HUES64 (cell line): ENCODE measurements at regions not wholly inside any gene's neighbourhood (a gene's known extent, or its start where the extent isn't known, plus 50 kb on each side); places are given as distances from the start of the nearest gene placed in this dataset.

Experiments
- H3K27ac ChIP-seq: 2 replicates; pipeline ENCODE4 v1.7.0; 2013; ENCODE audit warnings: low read depth, low read length, inconsistent platforms
- H3K27me3 ChIP-seq: 2 replicates; pipeline ENCODE4 v1.6.1; 2013; ENCODE audit warnings: mild to moderate bottlenecking, low read length; ENCODE audit not compliant: insufficient read depth
- H3K36me3 ChIP-seq: 2 replicates; pipeline ENCODE4 v1.6.1; 2013; ENCODE audit warnings: mild to moderate bottlenecking, low read length; ENCODE audit not compliant: insufficient read depth
- H3K4me1 ChIP-seq: 2 replicates; pipeline ENCODE4 v1.6.1; 2013; ENCODE audit warnings: mild to moderate bottlenecking, low read length, moderate library complexity; ENCODE audit not compliant: insufficient read depth
- H3K4me3 ChIP-seq: 2 replicates; pipeline ENCODE4 v1.5.1; 2013; ENCODE audit warnings: mild to moderate bottlenecking, low read length, moderate library complexity
- H3K9ac ChIP-seq: 2 replicates; pipeline ENCODE4 v1.6.1; 2013; ENCODE audit warnings: mild to moderate bottlenecking, low read depth, low read length
- H3K9me3 ChIP-seq: 2 replicates; pipeline ENCODE4 v1.6.1; 2013; ENCODE audit warnings: low read depth, low read length; ENCODE audit not compliant: insufficient read depth
- WGBS: fragments of 150-250, 120-280 bp; methylation state at CpG from one replicate; pipeline ENCODE4 v1.1.7; 2013; ENCODE audit warnings: missing lambda C conversion rate; 5-methylcytosine and 5-hydroxymethylcytosine counted together

DNA sequence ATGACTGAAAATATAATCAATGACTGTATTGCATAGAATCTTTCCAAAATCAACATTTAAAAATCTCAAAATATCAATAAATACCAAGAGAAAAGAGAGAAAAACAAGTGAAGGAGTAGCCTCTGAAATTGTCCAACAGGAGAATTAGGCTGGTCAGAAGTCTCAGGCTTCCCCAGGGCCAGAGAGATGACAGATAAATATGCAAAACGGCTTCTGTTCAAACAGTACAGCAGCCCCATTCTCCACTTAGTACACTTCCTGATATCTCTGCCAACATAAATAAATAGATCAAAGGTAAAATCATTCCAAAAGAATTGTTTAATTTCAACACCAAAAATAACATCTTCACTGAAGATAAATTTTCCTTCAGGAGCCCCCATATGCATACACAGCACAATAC is 204.7 kb upstream of the GABRA2 start:
- Histone ChIP-seq H3K4me3 (no peak overlapping the region), H3K9me3 (no peaks in the 10 kb centered on the region), H3K27ac (no peak overlapping the region), H3K27me3 (no peaks in the 10 kb centered on the region), H3K36me3 (no peaks in the 10 kb centered on the region), H3K4me1 (no peaks in the 10 kb centered on the region), H3K9ac (no peak overlapping the region)
- 94% methylated on average over 1 of the region's 1 CpG for WGBS

DNA sequence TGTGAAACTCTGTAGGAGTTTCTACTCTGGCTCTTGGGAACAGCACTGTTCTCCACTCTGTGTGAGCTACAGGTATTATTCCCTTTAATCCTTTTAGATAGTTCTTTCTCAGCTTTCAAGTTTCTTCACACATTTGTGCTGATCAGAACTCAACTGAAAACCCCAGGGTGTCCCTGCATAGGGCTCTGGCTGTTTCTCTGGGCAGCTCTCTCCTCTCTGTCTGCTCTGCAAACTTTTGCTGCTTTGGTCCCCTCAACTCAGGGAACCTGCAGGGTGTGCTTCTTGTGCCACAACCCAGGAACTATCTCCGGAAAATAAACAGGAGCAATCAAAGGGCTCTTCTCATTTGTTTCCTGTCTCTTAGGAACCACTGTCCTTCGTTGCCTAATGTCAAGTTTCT is 196.6 kb upstream of the GABRA2 start:
- Histone ChIP-seq H3K36me3 (no peaks in the 10 kb centered on the region), H3K4me1 (0 out of 2 replicates have a peak, but pooled peaks cover 4% of the 10 kb centered on the region)
- 61% methylated on average over 2 of the region's 2 CpGs for WGBS

DNA sequence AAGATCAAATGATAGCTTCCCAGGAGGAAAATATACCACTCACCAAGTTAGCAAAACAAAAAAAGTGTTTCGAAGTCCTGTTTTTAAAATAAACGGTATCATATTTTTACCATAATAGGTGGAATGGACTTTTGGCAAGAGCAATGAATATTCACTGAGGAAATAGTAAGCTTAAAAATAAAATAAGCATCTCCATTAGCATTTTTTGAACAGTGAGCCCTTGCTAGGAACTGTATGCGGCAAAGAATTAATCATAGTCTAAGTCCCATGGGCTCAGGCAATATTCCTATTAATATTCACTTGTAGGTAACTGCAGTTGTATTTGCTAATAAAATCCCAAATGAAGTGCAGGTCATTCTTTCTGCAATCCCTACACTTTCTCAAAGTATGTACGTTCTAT is 191.7 kb upstream of the GABRA2 start:
- no peak overlapping the region for H3K27ac ChIP-seq
- no peak overlapping the region for H3K4me3 ChIP-seq
- H3K36me3 ChIP-seq: no peaks in the 10 kb centered on the region
- H3K9me3 ChIP-seq: no peaks in the 10 kb centered on the region
- H3K27me3 ChIP-seq: no peaks in the 10 kb centered on the region
- H3K4me1 ChIP-seq: 0 out of 2 replicates have a peak, but pooled peaks cover 4% of the 10 kb centered on the region
- H3K9ac ChIP-seq: no peak overlapping the region
- WGBS: 83% methylated on average over 2 of the region's 4 CpGs

More for the DNA sequence above, 196.6 kb upstream of the GABRA2 start:
- H3K27me3 ChIP-seq: no peaks in the 10 kb centered on the region
- H3K4me3 ChIP-seq: no peak overlapping the region
- H3K27ac ChIP-seq: no peak overlapping the region
- no peak overlapping the region for H3K9ac ChIP-seq
- no peaks in the 10 kb centered on the region for H3K9me3 ChIP-seq

DNA sequence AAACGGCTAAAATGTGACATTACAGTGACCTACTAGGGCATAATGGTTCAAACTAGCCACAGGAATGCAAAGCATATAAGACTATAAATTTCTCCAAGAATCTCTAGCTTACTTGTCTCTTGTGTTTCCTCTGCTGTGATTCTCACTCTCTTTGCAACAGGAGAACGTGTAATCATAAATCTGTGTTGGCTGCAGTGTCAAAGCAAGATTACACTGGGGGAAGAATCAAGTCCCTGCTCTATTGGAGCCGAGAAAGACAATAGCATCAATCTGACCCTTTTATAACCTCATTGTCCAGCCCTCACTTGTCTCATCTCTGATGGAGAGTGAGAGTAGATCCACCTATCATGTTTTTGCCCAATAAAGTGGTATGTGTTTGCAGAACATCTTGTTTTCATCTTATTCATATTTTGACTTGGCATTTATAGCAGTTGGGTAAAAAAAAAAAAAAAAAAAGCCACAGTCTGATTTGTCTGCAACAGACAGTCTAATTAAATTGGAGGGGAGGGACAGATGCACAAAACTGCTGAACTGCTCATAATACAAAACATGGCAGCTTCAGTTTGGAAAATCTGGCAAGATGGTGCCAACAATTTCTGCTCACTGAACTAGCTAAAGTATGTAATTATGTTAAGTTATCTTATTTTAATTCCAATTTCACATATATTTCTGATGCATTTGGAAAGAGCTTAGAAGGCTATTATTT is 165.0 kb upstream of the GABRA2 start:
- H3K9me3 ChIP-seq: no peaks in the 10 kb centered on the region
- WGBS: 84% methylated on average over 3 of the region's 3 CpGs
- H3K4me3 ChIP-seq: no peak overlapping the region
- H3K9ac ChIP-seq: no peak overlapping the region
- H3K27me3 ChIP-seq: no peaks in the 10 kb centered on the region
- H3K4me1 ChIP-seq: peaks cover 7% of the 10 kb centered on the region; the same call in 1 of the 2 replicates
- H3K27ac ChIP-seq: no peak overlapping the region
- no peaks in the 10 kb centered on the region for H3K36me3 ChIP-seq

DNA sequence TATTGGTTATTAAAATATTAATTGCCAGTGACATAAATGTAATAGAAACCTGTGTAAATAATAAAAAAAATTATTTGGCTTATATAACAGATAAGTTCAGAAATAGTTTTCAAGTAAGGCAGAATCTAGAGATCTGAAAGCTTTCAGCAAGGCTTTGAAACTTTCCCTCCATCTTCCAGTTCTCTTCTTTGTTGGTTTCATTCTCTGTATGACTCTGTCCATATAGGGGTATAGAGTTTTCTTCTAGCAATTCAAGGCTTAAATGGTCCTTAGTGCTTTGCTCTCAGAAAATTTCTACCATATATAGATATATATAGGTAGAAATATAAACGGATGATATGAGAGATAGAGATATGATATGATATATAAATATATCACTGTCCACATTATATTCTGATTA is 160.5 kb upstream of the GABRA2 start:
- Histone ChIP-seq H3K4me1 (no peaks in the 10 kb centered on the region), H3K9ac (no peak overlapping the region), H3K36me3 (no peaks in the 10 kb centered on the region), H3K4me3 (no peak overlapping the region), H3K9me3 (no peaks in the 10 kb centered on the region), H3K27ac (no peak overlapping the region), H3K27me3 (no peaks in the 10 kb centered on the region)
- WGBS: no CpG with 5 or more reads among the region's 1 CpG

DNA sequence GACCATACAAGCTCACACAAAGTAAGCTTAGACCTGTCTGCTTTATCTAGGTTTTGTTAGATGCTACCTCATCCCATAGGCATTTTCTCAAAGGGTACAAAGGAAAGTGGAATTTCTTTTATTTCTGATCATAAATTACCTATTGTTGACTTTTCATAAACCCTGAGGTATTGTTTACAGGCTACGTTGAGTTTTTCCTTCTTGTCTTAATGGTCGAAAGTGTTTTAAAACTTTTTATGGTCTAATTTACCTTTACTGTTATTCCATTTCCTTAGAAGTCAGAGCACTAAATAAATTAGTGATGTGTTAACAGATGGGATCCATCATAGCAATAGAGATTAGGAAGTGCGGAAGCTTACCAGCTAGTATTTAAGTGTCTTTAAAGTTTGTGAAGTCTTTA is 159.2 kb upstream of the GABRA2 start:
- Histone ChIP-seq H3K9ac (no peak overlapping the region), H3K9me3 (no peaks in the 10 kb centered on the region), H3K27ac (no peak overlapping the region), H3K27me3 (no peaks in the 10 kb centered on the region), H3K36me3 (no peaks in the 10 kb centered on the region), H3K4me1 (no peaks in the 10 kb centered on the region), H3K4me3 (no peak overlapping the region)
- WGBS: 82% methylated on average over 1 of the region's 3 CpGs

DNA sequence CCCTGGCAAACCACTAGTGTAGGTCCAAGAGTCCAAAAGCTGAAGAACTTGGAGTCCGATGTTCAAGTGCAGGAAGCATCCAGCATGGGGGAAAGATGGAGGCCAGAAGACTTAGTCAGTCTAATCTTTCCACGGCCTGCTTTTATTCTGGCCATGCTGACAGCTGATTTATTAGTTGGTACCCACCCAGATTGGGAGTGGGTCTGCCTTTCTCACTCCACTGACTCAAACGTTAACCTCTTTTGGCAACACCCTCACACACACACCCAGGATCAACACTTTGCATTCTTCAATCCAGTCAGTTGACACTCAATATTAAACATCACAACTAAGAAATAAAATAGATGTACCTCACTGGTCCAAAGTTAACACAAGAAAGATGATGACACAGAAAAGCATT is 134.8 kb upstream of the GABRA2 start:
- H3K4me3 ChIP-seq: no peak overlapping the region
- no peak overlapping the region for H3K27ac ChIP-seq
- no peaks in the 10 kb centered on the region for H3K36me3 ChIP-seq
- no peaks in the 10 kb centered on the region for H3K27me3 ChIP-seq
- WGBS: 87% methylated on average over 3 of the region's 3 CpGs
- no peaks in the 10 kb centered on the region for H3K4me1 ChIP-seq
- H3K9ac ChIP-seq: no peak overlapping the region
- no peaks in the 10 kb centered on the region for H3K9me3 ChIP-seq

DNA sequence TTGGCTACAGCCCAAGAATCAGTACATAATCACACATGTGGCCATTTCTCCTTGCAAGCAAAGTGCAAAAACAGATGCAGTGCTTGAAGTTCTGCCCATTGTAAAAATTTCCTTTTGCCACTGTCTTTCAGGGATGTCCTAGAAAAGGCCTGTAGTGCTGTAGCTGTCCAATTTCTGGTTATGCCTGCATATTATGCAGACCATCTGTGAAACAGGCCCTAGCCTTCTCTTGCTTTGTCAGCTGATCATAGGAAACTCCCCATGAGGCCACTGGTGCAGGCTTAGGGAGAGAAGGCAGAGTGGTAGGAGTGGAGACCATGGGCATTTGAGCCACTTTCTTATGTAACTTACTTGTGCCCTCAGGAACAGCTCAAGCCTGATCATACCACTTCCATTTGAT is 130.4 kb upstream of the GABRA2 start:
- no peaks in the 10 kb centered on the region for H3K27me3 ChIP-seq
- H3K4me1 ChIP-seq: no peaks in the 10 kb centered on the region
- no peaks in the 10 kb centered on the region for H3K9me3 ChIP-seq
- H3K36me3 ChIP-seq: no peaks in the 10 kb centered on the region
- H3K27ac ChIP-seq: no peak overlapping the region
- no peak overlapping the region for H3K4me3 ChIP-seq
- H3K9ac ChIP-seq: no peak overlapping the region

DNA sequence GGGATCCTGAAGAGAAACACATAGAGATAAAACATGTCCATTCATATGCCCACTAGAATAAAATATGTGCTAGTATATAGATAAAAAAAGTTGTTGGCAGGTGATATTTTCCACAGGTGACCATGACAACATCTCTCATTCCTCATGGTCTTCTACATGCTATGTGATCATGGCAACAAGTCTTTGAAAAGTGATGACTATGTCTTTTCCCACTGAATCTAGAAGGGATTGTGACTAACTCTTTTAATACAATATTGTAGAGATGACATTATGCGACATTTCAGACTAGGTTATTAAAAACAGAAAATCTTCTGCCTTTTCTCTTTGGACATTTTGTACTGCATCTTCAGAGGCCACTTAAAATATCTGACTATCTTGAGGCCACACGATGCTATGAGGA is 126.0 kb upstream of the GABRA2 start:
- 92% methylated on average over 2 of the region's 2 CpGs for WGBS
- H3K27me3 ChIP-seq: no peaks in the 10 kb centered on the region
- no peaks in the 10 kb centered on the region for H3K36me3 ChIP-seq
- no peaks in the 10 kb centered on the region for H3K4me1 ChIP-seq
- H3K4me3 ChIP-seq: no peak overlapping the region
- no peak overlapping the region for H3K27ac ChIP-seq
- no peak overlapping the region for H3K9ac ChIP-seq
- H3K9me3 ChIP-seq: no peaks in the 10 kb centered on the region

DNA sequence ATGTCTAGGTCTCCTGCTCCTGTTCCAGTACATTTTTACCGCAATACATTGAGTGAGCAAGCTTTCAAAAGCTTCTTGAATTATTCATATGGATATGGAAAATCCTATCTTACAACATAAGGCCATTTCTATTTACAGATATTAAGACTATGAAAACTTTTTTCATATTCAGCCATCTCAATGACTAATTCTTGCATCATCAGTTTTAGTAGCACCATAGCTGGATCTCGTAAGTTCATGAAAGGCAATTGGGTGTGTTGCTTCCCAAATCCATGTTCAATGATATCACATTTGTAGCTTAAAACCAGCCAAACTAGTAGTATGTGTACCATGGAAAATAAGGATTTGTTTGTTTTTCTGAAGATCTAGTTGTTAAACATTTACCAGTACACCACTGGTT is 118.3 kb upstream of the GABRA2 start:
- Histone ChIP-seq H3K9me3 (no peaks in the 10 kb centered on the region), H3K9ac (no peak overlapping the region), H3K36me3 (no peaks in the 10 kb centered on the region), H3K27me3 (no peaks in the 10 kb centered on the region), H3K27ac (no peak overlapping the region), H3K4me1 (no peaks in the 10 kb centered on the region), H3K4me3 (no peak overlapping the region)
- 100% methylated on average over 2 of the region's 2 CpGs for WGBS

DNA sequence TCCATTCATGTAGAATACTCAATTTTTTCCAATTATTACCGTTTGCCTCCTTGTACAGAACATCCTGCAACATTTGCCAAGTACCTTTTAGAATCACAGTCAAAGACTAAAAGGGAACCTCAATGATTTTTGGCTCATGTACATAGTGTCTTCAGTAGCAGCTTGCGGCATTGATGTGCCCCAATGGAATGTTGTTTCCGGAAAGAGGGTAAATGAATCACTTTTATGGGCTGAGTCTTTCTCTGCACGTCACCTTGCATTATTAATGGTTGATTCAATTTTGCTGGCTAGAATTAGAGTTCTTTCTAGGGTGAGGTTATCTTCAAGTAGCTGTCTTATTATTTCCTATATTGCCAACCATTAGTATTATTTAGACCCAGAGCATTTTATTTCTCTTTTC is 116.9 kb upstream of the GABRA2 start:
- Histone ChIP-seq H3K27ac (no peak overlapping the region), H3K9ac (no peak overlapping the region), H3K4me3 (no peak overlapping the region), H3K36me3 (no peaks in the 10 kb centered on the region), H3K4me1 (no peaks in the 10 kb centered on the region), H3K9me3 (no peaks in the 10 kb centered on the region), H3K27me3 (no peaks in the 10 kb centered on the region)
- WGBS: 96% methylated on average over 4 of the region's 4 CpGs

DNA sequence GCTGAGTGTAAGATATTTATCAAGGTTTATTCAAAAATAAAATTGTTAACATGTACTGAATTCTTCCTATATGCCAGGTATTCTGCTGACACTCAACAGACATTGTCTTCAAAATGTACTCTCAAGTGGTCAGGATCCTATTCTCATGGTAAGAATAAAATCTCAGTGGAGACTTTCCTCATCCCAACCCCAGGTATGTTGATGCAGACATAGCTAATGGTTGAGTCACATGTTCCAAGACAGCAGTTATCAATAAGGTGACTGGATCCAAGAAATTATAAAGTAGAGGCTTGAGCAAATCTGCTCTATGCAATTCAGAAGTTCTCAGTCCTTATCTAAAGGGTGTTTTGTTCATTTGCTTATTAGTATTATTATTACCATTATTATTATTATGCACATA is 115.2 kb upstream of the GABRA2 start:
- Histone ChIP-seq H3K27me3 (no peaks in the 10 kb centered on the region), H3K9me3 (no peaks in the 10 kb centered on the region), H3K27ac (no peak overlapping the region), H3K4me1 (no peaks in the 10 kb centered on the region), H3K36me3 (no peaks in the 10 kb centered on the region), H3K9ac (no peak overlapping the region), H3K4me3 (no peak overlapping the region)
